HuH-7 (cell line): ENCODE measurements at regions not wholly inside any gene's neighbourhood (a gene's known extent, or its start where the extent isn't known, plus 50 kb on each side); places are given as distances from the start of the nearest gene placed in this dataset.
A peak's percentile ranks its signal among the peaks of the same experiment; 100 is the strongest.

Experiments
- DNase-seq: peaks from one replicate; pipeline ENCODE4 v3.0.0; 2011; ENCODE audit warnings: low spot score

- DNase-seq = peak; percentile 52
Measured at GRCh38 chr15:62472616-62473299, 307.7 kb upstream of the C2CD4B start.

- DNase-seq = no peak
Measured at GRCh38 chr15:62474021-62474770, 309.1 kb upstream of the C2CD4B start.

DNA sequence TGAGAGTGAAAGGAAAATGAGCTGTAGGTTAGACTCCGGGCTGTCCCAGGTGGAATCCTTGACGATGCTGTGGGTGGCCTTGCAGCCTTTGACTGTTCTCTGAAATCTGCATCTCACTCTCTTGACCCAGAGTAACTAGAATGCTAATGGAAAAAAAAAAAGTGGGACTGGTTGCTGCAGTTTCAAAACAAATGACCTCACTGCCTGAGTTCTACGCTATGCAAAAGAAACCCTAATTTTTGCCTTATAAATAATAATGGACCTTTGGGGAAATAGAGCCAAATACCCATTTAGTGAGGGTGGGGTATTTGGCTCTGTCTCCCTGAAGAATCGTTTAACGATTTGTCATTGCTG, 309.7 kb upstream of the C2CD4B start:
- no peak for DNase-seq

- no peak for DNase-seq
Measured at GRCh38 chr15:62475591-62475990, 310.5 kb upstream of the C2CD4B start.

DNA sequence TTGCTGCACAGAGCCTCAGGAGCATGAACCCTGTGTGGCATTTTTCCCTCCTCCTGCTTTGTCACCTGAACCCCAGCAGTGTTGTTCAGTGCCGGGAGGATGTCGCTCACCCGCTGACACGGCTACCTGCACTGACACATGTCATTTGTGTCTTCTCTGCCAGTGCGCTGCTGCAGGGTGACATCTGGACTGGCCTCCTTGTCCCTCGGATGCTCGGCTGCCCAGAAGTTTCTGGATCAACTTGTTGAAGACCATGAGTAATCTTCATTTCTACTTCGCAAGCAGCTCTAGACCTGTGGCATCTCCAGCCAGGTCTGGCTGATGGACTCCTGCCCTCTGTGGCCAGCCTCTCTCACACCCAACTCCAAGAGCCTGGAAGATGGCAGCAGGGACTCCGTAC, 311.1 kb upstream of the C2CD4B start:
- DNase-seq = no peak

DNA sequence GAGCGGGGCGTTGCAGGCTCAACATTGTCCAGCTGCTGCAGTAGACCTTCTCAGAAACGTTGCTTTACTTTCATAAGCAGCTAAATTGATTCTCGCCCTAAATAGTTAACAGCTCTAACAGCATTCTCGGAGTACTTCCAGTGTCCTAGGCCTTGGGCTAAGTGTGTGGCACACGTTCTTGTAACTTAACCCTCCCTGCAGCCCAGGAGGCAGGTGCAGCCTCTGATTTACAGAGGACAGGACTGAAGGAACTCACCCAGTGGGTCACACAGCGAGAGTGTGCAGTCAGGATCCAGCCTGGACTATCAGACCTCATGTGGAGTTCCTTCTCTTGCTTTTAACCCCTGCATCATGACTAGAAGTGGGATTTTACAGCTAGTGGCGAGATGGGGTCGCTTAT, 312.8 kb upstream of the C2CD4B start:
- no peak for DNase-seq

DNA sequence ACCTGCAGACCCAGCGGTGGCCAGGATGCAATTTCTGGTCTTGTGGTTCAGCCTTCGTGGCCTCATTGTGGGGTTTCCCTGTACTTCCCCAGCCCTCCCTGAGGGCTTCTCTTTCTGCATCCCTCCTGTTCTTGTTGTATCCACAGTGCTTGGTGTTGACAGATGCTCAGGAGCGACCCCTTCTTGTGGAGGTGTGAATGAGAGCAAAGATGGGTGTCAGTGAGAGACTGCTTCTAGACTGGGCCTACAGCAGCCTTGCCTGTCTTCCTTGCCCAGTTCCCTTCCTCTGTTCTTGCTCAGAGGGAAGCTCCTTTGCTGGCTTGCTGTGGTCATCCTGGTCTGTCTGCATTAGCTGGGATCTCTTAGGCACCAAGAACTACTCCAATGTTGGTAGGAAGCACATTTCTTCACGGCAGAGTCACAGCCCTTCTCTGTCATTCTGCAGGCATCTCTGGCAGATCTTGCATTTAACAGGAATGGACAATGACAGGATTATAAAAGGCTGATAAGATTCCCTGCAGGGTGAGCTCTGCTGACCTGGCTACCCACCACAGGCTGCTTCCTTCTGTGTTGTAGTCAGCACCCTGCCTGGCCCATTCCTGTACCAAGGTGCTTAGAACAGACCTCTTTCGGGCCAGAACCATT, 317.8 kb upstream of the C2CD4B start:
- peak; percentile 75 for DNase-seq

- no peak for DNase-seq
Measured at GRCh38 chr15:62483814-62484213, 318.7 kb upstream of the C2CD4B start.

- DNase-seq = no peak
Measured at GRCh38 chr15:62485170-62485720, 320.2 kb upstream of the C2CD4B start.

- no peak for DNase-seq
Measured at GRCh38 chr15:62486041-62486440, 321.0 kb upstream of the C2CD4B start.

DNA sequence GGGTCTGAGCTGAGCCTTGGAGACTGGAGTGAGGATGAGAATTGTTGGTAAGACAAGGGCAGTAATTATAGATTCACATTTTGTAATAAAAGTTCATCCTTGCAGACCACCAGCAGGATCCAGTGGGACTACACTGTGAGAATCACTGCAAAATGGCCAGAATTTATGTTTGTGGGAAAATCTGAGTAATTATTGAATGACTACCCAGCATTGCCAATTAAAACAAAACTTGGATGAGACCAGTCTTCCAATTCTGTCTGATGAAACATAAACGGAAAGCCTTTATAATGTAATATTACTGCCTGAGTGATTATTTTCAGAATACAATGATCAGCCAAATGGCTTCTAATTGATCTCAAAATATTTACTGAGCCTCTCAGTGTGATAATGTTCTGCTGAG, 323.3 kb upstream of the C2CD4B start:
- DNase-seq = no peak

DNA sequence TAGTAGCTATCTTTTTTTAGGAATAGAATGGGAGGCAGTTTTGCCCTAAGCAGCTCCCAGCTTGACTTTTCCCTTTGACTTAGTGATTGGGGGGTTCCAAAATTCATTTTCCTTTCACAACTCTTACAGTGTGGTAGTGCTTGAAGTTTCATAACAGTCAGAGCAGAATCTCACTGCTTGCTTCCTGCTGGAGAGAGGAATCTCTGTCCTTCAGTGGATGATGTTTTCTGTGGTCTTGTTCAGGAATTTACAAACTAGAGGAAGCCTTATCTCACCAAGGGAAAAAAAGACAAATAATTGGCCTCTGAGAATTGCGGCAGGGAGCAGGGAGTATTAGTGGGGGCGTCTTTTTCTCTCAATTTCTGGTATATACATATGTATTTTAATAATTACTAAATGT, 326.6 kb upstream of the C2CD4B start:
- DNase-seq = no peak

DNA sequence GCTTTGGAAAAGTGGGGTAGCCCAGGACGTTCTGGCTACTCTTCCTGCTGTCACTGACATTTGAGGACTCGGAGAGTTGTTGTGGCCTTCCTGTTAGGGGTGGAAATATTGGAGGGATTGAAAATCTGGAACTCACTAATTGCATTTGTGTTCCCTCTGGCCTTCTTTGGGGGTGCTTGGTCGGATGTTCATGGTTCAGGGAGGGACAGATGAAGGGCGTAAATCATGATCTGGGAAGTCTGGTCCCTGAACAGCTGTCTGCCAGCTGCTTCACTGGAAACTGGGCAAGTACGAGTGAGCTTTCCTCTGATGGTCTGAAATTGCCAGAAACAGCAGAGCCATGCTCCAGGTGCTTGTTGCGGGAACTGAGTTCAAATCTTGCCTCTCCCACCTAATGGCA, 327.8 kb upstream of the C2CD4B start:
- no peak for DNase-seq

- DNase-seq = no peak
Measured at GRCh38 chr15:62494197-62494596, 329.1 kb upstream of the C2CD4B start.

DNA sequence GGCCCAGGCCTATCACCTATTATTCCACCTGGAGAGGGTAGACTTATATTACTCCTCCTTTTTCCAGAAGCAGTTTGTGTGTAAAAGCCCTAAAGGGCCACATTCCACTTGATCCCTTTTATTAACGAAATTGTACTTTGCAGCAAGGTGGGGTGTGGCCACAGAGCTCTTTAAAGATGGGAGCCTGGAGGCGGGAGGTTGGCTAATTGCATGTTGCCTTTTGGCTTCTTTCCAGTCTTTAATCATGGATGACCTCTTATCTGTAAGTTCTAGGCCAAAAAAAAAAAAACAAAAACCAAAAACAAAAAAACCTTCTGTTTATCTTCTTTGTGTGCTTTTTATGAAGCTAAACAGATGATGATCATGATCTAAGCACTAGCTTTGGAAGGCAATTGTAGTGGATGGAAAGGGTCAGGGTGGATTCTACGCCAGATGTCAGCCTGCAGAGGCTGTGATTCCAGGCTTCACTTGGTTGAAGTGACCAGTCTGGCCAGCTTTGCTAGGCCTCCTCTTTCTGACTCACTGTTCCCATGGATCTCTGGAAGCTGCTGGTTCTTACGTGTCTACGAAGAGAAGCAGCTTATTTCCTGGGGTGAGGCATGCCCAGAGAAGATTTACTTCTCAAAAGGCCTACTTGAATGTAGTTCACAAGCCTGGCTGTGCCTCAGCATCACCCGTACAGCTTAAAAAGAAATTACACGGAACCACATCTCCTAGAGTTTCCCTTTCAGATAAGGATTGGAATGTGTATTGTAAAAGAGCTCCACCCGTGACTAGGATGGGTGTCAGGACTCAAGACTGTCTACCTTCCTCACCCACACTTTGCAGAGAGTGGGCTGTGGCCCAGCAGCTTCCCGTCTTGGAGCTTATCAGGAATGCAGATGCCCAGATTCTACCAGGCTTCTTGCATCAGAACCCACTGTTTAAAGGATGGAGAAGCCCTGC, 330.9 kb upstream of the C2CD4B start:
- no peak for DNase-seq

- no peak for DNase-seq
Measured at GRCh38 chr15:62497356-62497755, 332.3 kb upstream of the C2CD4B start.

DNA sequence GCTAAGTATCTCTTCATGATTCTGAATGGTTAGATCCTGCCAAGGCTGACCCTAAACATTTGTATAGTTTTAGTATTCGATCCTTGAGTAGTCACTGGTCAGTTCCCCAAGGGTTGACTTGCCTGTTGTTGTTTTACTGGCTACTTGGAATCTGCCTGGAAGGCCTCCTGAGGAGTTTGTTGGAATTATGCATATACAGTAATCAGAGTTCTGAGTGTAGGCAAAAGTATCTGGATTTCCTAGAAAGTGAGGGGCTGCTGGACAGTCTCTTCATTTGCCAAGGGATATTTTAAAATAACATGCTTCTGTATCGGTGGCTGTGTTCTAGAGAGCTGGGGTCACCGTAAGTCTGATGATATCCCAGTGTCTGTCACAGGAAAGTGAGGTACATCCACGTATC, 333.2 kb upstream of the C2CD4B start:
- DNase-seq = no peak

GRCh38 chr15:62498712-62499111, 333.6 kb upstream of the C2CD4B start:
- DNase-seq = no peak

DNA sequence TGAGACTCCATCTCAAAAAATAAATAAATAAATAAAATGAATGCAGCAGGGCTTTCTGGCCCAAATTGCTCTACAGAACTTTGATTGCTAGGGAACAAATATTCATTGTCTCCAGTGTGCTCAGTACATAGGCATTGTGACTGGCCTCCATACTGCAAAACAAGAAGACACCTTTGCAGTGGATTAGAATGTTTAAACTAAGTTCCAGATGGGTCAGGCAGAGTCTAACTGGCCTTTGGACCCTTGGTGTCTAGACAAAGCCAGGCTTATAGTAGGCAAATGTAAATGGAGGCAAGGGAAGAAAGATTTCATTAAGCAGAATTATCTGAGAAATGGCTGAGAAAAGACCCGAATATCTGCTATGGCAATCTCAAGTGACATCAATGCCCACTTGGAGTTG, 335.2 kb upstream of the C2CD4B start:
- DNase-seq = no peak

GRCh38 chr15:62502451-62502850, 337.4 kb upstream of the C2CD4B start:
- DNase-seq = no peak

- no peak for DNase-seq
Measured at GRCh38 chr15:62503451-62503850, 338.4 kb upstream of the C2CD4B start.

- no peak for DNase-seq
Measured at GRCh38 chr15:62505762-62506161, 340.7 kb upstream of the C2CD4B start.
